Neural progenitor cell (in vitro differentiated cells): ENCODE measurements at regions not wholly inside any gene's neighbourhood (a gene's known extent, or its start where the extent isn't known, plus 50 kb on each side); places are given as distances from the start of the nearest gene placed in this dataset.

Experiments
- CTCF ChIP-seq: fragments of 200-600 bp; sonication (generic); IDR thresholded peaks from 2 replicates; pipeline ENCODE4 v1.5.1; 2017; ENCODE audit warnings: antibody characterized with exemption, mild to moderate bottlenecking
- EZH2 ChIP-seq: fragments of 200-600 bp; sonication (generic); IDR thresholded peaks from 2 replicates; pipeline ENCODE4 v1.6.1; 2017; ENCODE audit warnings: antibody characterized with exemption, mild to moderate bottlenecking, moderate library complexity
- EZH2phosphoT487 ChIP-seq: fragments of 200-600 bp; sonication (generic); IDR thresholded peaks from 2 replicates; pipeline ENCODE4 v1.6.1; 2017; ENCODE audit warnings: antibody characterized with exemption

- TF ChIP-seq CTCF, result no peak
- TF ChIP-seq EZH2, result no peak
- no peak for TF ChIP-seq EZH2phosphoT487
These were observed 179.4 kb downstream of the TGFB2 start for GRCh38 chr1:218524526-218524925.
